Heart left ventricle (tissue), 16 donors: ENCODE measurements at regions not wholly inside any gene's neighbourhood (a gene's known extent, or its start where the extent isn't known, plus 50 kb on each side); places are given as distances from the start of the nearest gene placed in this dataset.

Source experiments
- ATAC-seq, 4 donors: fragments of 200-7000 bp; cut with Tn5 transposase; one replicate each; pipeline ENCODE4 v1.9.1; 2020 to 2022; ENCODE audit warnings: moderate library complexity in 4 of 4, mild to moderate bottlenecking in 3 of 4, moderate number of reproducible peaks in 1 of 4
- DNase-seq, 5 donors: peaks; one replicate each; pipeline ENCODE4 v3.0.0-alpha.2; 2020
- H3K27ac ChIP-seq, 12 donors: fragments of 200-600 bp; sonication (generic) in 4 of 12; one replicate each; pipeline versions ENCODE4 v1.5.0 to v1.8.0; 2016 to 2022; ENCODE audit warnings: mild to moderate bottlenecking in 2 of 12
- H3K27me3 ChIP-seq, 9 donors: fragments of 200-600 bp; sonication (generic) in 2 of 9; one replicate each; pipeline versions ENCODE4 v1.5.1 to v1.8.0; 2016 to 2022; ENCODE audit warnings: mild to moderate bottlenecking in 3 of 9
- H3K36me3 ChIP-seq, 9 donors: fragments of 200-600 bp; sonication (generic) in 2 of 9; one replicate each; pipeline versions ENCODE4 v1.5.0 to v1.8.0; 2018 to 2022; ENCODE audit warnings: mild to moderate bottlenecking in 2 of 9
- H3K4me1 ChIP-seq, 12 donors: fragments of 200-600 bp; sonication (generic) in 4 of 12; one replicate each; pipeline versions ENCODE4 v1.5.0 to v1.8.0; 2016 to 2022; ENCODE audit warnings: mild to moderate bottlenecking in 3 of 12
- H3K4me3 ChIP-seq, 12 donors: fragments of 200-600 bp; sonication (generic) in 4 of 12; one replicate each; pipeline versions ENCODE4 v1.5.0 to v1.8.0; 2017 to 2022; ENCODE audit warnings: mild to moderate bottlenecking in 9 of 12, moderate library complexity in 4 of 12
- H3K9me3 ChIP-seq, 12 donors: fragments of 200-600 bp; sonication (generic) in 4 of 12; one replicate each; pipeline versions ENCODE4 v1.5.0 to v1.8.0; 2016 to 2022; ENCODE audit warnings: mild to moderate bottlenecking in 1 of 12
- POLR2A ChIP-seq, 2 donors: fragments of 450-650 bp; IDR thresholded peaks; one replicate each; pipeline ENCODE4 v1.6.1; 2017; ENCODE audit warnings: antibody characterized with exemption in 2 of 2, mild to moderate bottlenecking in 2 of 2, moderate library complexity in 2 of 2
- whole genome bisulfite sequencing, 4 donors: extraction: QIAGEN DNeasy Blood & Tissue Kit in 2 of 4; methylation state at CpG; one replicate each; pipeline versions ENCODE4 v1.1.5 to v1.1.7; 2013 to 2018; 5-methylcytosine and 5-hydroxymethylcytosine counted together
- intact Hi-C, 10 donors: fragments of 100-400 bp; cut with DNase I; formaldehyde crosslinking; loops; one replicate each; pipeline versions ENCODE4 v1.11.1 to v1.14.2; 2022
- TF ChIP-seq, protein P1 (sequence below), 12 donors: fragments of 200-600 bp; sonication (generic) in 4 of 12; IDR thresholded peaks; one replicate each; pipeline versions ENCODE4 v1.5.0 to v1.8.0; 2018 to 2022; ENCODE audit warnings: antibody characterized with exemption in 12 of 12, mild to moderate bottlenecking in 5 of 12
- donor health status: ischemic (EF 13 %, LVEDD 7.1; RV severe dilation, severe dysfunction).
- donor health status: healthy with polysubstance abuse.
- donor health status: DM: no; HTN: yes; CAD: no.
- donor health status: DM: no; HTN: no; CAD: no.
- donor health status: ischemic (EF 25% LVEDD 6.9; RV normal size, moderate dysfunction).
- donor health status: ischemic (EF 25% LVEDD 5.7; RV mildly dilated, moderate dysfunction).
- donor health status: healthy.
- donor health status: DM: yes; HTN: yes; CAD: no.
- donor health status: ischemic (EF 35%, LVEDD 5.7; RV mildly dilated, moderate dysfunction).
- donor health status: nonischemic (EF 11% LVEDD 7.7; RV severe dilation, severe dysfunction).
- donor health status: DM: yes; HTN: yes; CAD: no.
- donor health status: PGD.
- donor health status: ischemic (EF 29% LVEDD 5.4; RV normal size, mild dysfunction).
- donor health status: nonischemic (EF 23%, LVEDD 6.1; RV moderate dilation, normal function).

DNA sequence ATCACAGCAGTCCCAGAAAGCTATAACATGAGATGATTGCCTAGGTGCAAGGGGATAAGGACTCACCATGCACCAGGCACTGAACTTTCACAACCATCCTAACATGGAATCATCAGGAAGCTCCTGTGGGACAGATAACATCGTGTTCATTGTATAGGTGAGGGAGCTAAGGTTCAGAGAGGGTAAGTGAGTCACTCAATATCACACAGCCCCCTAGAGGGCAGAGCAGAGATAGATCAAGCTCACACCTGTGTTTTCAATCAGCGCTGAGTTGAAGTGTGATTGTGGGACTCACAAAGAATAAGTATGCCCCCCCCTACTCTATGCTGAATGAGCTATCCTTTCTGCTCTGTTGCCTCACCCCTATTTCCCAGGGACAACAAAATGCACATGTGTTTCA is 377.7 kb upstream of the ERCC4 start:
- Histone ChIP-seq H3K27ac (no peak overlapping the region), H3K4me1 (no peaks in the 10 kb centered on the region), H3K4me3 (no peak overlapping the region), H3K27me3 (peaks cover 0 to 6% (median 0%) of the 10 kb centered on the region in 9 donors), H3K9me3 (peaks cover 0 to 9% (median 0%) of the 10 kb centered on the region in 12 donors), H3K36me3 (no peaks in the 10 kb centered on the region)
- no peak for TF ChIP-seq POLR2A (IDR thresholded peaks at IDR 0.05)
- TF ChIP-seq, protein P1, sequence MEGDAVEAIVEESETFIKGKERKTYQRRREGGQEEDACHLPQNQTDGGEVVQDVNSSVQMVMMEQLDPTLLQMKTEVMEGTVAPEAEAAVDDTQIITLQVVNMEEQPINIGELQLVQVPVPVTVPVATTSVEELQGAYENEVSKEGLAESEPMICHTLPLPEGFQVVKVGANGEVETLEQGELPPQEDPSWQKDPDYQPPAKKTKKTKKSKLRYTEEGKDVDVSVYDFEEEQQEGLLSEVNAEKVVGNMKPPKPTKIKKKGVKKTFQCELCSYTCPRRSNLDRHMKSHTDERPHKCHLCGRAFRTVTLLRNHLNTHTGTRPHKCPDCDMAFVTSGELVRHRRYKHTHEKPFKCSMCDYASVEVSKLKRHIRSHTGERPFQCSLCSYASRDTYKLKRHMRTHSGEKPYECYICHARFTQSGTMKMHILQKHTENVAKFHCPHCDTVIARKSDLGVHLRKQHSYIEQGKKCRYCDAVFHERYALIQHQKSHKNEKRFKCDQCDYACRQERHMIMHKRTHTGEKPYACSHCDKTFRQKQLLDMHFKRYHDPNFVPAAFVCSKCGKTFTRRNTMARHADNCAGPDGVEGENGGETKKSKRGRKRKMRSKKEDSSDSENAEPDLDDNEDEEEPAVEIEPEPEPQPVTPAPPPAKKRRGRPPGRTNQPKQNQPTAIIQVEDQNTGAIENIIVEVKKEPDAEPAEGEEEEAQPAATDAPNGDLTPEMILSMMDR (IDR thresholded peaks at IDR 0.05): no peak
- WGBS, 4 donors: 53 to 64% (median 56%) methylated on average over 2 of the region's 2 CpGs
- intact Hi-C loops: no loop called here
- DNase-seq (no peak), ATAC-seq (no peak)

DNA sequence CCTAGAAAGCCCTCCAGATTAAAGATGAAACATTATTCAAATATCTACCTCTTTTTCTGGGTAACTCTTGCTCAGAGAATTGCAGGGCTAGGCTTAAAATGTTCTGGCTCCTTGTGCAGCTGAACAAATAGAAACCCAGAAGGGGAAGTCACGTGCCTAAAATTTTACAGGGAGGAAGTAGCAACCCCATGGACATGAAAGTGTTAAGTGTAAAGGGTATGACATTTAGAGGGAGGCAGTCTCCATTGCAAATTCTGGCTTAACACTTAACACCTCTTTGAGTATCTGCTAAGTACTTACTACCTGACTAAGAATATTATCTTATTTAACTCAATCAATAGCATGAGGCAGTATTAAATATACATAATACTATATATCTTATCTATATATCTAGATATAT is 376.1 kb upstream of the ERCC4 start:
- Histone ChIP-seq H3K27ac (no peak overlapping the region), H3K4me1 (no peaks in the 10 kb centered on the region), H3K36me3 (no peaks in the 10 kb centered on the region), H3K9me3 (peaks cover 0 to 9% (median 0%) of the 10 kb centered on the region in 12 donors), H3K4me3 (no peak overlapping the region), H3K27me3 (peaks cover 0 to 6% (median 0%) of the 10 kb centered on the region in 9 donors)
- TF ChIP-seq POLR2A (IDR thresholded peaks at IDR 0.05): no peak
- TF ChIP-seq, protein P1 (IDR thresholded peaks at IDR 0.05): no peak
- ATAC-seq (no peak), DNase-seq (no peak)
- WGBS, 4 donors: 30 to 33% (median 32%) methylated on average over 1 of the region's 1 CpG
- intact Hi-C loops: no loop called here

DNA sequence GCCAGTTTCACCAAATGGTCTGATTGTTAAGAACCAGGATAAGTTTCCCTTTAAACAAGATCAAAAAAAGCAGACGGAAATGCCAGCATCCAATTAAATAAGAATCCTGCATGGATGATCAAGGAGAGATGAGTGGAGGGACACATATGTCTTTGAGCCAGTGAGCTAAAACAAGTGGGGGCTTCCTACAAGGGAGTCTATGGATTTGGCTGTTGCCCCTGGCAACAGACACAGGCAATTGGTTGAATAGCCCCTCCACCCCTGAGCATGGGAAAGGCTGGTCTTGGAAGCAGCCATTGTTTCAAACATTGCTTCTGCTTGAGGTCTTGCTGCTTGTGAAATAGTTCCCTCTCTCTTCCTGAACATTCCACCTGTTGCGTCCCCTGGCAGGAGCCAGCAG is 374.7 kb upstream of the ERCC4 start:
- ATAC-seq: no peak
- H3K9me3 ChIP-seq: no peaks in the 10 kb centered on the region
- intact Hi-C loops: no loop called here
- DNase-seq: no peak
- no peaks in the 10 kb centered on the region for H3K36me3 ChIP-seq
- WGBS, 4 donors: 77 to 98% (median 83%) methylated on average over 2 of the region's 2 CpGs
- no peak overlapping the region for H3K27ac ChIP-seq
- no peak for TF ChIP-seq POLR2A (IDR thresholded peaks at IDR 0.05)
- TF ChIP-seq, protein P1 (IDR thresholded peaks at IDR 0.05): no peak
- H3K27me3 ChIP-seq: peaks cover 0 to 6% (median 0%) of the 10 kb centered on the region in 9 donors
- H3K4me3 ChIP-seq: no peak overlapping the region
- no peaks in the 10 kb centered on the region for H3K4me1 ChIP-seq

DNA sequence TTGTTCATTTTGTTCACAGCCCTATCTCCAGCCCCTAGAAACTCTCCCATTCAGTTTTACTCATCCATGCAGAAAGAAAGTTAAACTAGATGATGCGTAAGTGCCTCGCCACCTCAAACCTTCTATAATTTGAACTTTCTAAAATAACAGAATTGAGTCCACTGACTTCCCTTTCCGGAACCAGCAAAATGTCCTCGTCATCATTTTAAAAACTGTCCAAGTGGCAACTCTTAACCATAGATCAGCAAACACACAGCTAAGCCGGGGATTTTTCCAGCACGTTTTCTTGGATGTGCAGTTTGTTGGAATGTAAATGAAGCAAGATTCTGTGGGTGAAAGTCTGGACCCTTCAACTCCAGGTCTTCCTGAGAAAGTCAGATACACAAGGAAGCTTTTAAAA is 369.7 kb upstream of the ERCC4 start:
- Histone ChIP-seq H3K27ac (no peak overlapping the region), H3K36me3 (no peaks in the 10 kb centered on the region), H3K9me3 (no peaks in the 10 kb centered on the region), H3K4me1 (no peaks in the 10 kb centered on the region), H3K4me3 (no peak overlapping the region), H3K27me3 (peaks cover 0 to 9% (median 0%) of the 10 kb centered on the region in 9 donors)
- intact Hi-C loops: loop anchor here in 1 of 10 donors (10.0 kb wide), 1 partner anchor 55 kb away; no protein-coding TSS in a partner anchor
- 84 to 90% (median 85%) methylated on average over 6 of the region's 6 CpGs for WGBS, 4 donors
- TF ChIP-seq POLR2A (IDR thresholded peaks at IDR 0.05): no peak
- TF ChIP-seq, protein P1 (IDR thresholded peaks at IDR 0.05): no peak
- DNase-seq (no peak), ATAC-seq (no peak)
